ENCODE measurements at regions not wholly inside any gene's neighbourhood (a gene's known extent, or its start where the extent isn't known, plus 50 kb on each side); places are given as distances from the start of the nearest gene placed in this dataset.

- Mint-ChIP-seq H3K27me3 (peaks cover 0 to 6% of the 10 kb centered on the region in 2 donors), H3K4me1 (peaks cover 13 to 17% (median 16%) of the 10 kb centered on the region in 3 donors), H3K27ac (no peak overlapping the region), H3K36me3 (no peaks in the 10 kb centered on the region), H3K4me3 (peak overlapping the region in 1 of 3 donors; percentile 11), H3K9me3 (peaks cover 0 to 4% (median 0%) of the 10 kb centered on the region in 3 donors)
- no peak for ATAC-seq (replicated peaks in 1 of 4)
- no peak overlapping the region for H3K4me3 ChIP-seq (ENCODE audit: control insufficient read depth in 1 of 2, extremely low read depth in 1 of 2, low read length in 1 of 2)
- ChIA-PET POLR2A (no interaction called here), CTCF (no interaction called here)
- H3K36me3 ChIP-seq (ENCODE audit: control insufficient read depth in 2 of 2, extremely low read depth in 1 of 2, insufficient read depth in 1 of 2, low read length in 1 of 2), result no peaks in the 10 kb centered on the region
- DNase-seq, result no peak
- 27% methylated on average over 2 of the region's 4 CpGs for WGBS (ENCODE audit: insufficient coverage)
- no peak overlapping the region for H3K27ac ChIP-seq (ENCODE audit: low read length)
- H3K4me1 ChIP-seq (ENCODE audit: control insufficient read depth in 1 of 2, extremely low read depth in 1 of 2, insufficient read depth in 2 of 2, low read length in 2 of 2), result peaks cover 0 to 2% of the 10 kb centered on the region in 2 experiments
- H3K9me3 ChIP-seq, result no peaks in the 10 kb centered on the region
- H3K27me3 ChIP-seq (replicated peaks in 1 of 2; ENCODE audit: control insufficient read depth in 2 of 2, extremely low read depth in 1 of 2, insufficient read depth in 2 of 2, low read length in 1 of 2), result peaks cover 0 to 3% of the 10 kb centered on the region in 2 experiments
Measured at GRCh38 chr18:78407466-78407844, 572.2 kb upstream of the SALL3 start.

- WGBS (ENCODE audit: insufficient coverage), result 83% methylated on average over 17 of the region's 17 CpGs
- no peaks in the 10 kb centered on the region for H3K36me3 Mint-ChIP-seq
- POLR2A ChIA-PET, result no interaction called here
- Histone ChIP-seq H3K27ac (ENCODE audit: low read length) (no peak overlapping the region), H3K4me3 (ENCODE audit: control insufficient read depth in 1 of 2, extremely low read depth in 1 of 2, low read length in 1 of 2) (no peak overlapping the region), H3K36me3 (ENCODE audit: control insufficient read depth in 2 of 2, extremely low read depth in 1 of 2, insufficient read depth in 1 of 2, low read length in 1 of 2) (no peaks in the 10 kb centered on the region), H3K4me1 (ENCODE audit: control insufficient read depth in 1 of 2, extremely low read depth in 1 of 2, insufficient read depth in 2 of 2, low read length in 2 of 2) (peaks cover 0 to 2% of the 10 kb centered on the region in 2 experiments), H3K27me3 (replicated peaks in 1 of 2; ENCODE audit: control insufficient read depth in 2 of 2, extremely low read depth in 1 of 2, insufficient read depth in 2 of 2, low read length in 1 of 2) (peaks cover 0 to 1% of the 10 kb centered on the region in 2 experiments), H3K9me3 (no peaks in the 10 kb centered on the region)
- no peak overlapping the region for H3K4me3 Mint-ChIP-seq
- peaks cover 0 to 6% of the 10 kb centered on the region in 2 donors for H3K27me3 Mint-ChIP-seq
- CTCF ChIA-PET, result no interaction called here
- peaks cover 13 to 17% (median 16%) of the 10 kb centered on the region in 3 donors for H3K4me1 Mint-ChIP-seq
- ATAC-seq (replicated peaks in 1 of 4) (no peak), DNase-seq (no peak)
- H3K27ac Mint-ChIP-seq, result no peak overlapping the region
- no peaks in the 10 kb centered on the region for H3K9me3 Mint-ChIP-seq
Measured at GRCh38 chr18:78408623-78409022, 571.0 kb upstream of the SALL3 start.

GRCh38 chr18:78410094-78410786, 569.4 kb upstream of the SALL3 start:
- H3K27ac ChIP-seq (ENCODE audit: low read length), result no peak overlapping the region
- H3K4me1 ChIP-seq (ENCODE audit: control insufficient read depth in 1 of 2, extremely low read depth in 1 of 2, insufficient read depth in 2 of 2, low read length in 2 of 2), result peaks cover 0 to 2% of the 10 kb centered on the region in 2 experiments
- WGBS (ENCODE audit: insufficient coverage), result 91% methylated on average over 11 of the region's 13 CpGs
- ATAC-seq (replicated peaks in 1 of 4) (no peak), DNase-seq (no peak)
- Mint-ChIP-seq H3K9me3 (no peaks in the 10 kb centered on the region), H3K36me3 (no peaks in the 10 kb centered on the region), H3K27ac (no peak overlapping the region), H3K4me3 (no peak overlapping the region), H3K27me3 (peaks cover 0 to 1% of the 10 kb centered on the region in 2 donors), H3K4me1 (peaks cover 13 to 17% (median 16%) of the 10 kb centered on the region in 3 donors)
- no peaks in the 10 kb centered on the region for H3K36me3 ChIP-seq (ENCODE audit: control insufficient read depth in 2 of 2, extremely low read depth in 1 of 2, insufficient read depth in 1 of 2, low read length in 1 of 2)
- ChIA-PET POLR2A (no interaction called here), CTCF (no interaction called here)
- H3K4me3 ChIP-seq (ENCODE audit: control insufficient read depth in 1 of 2, extremely low read depth in 1 of 2, low read length in 1 of 2), result no peak overlapping the region
- peaks cover 0 to 8% of the 10 kb centered on the region in 2 experiments for H3K27me3 ChIP-seq (replicated peaks in 1 of 2; ENCODE audit: control insufficient read depth in 2 of 2, extremely low read depth in 1 of 2, insufficient read depth in 2 of 2, low read length in 1 of 2)
- no peaks in the 10 kb centered on the region for H3K9me3 ChIP-seq

GRCh38 chr18:78411539-78411938, 568.1 kb upstream of the SALL3 start:
- ATAC-seq (replicated peaks in 1 of 4) (no peak), DNase-seq (no peak)
- Histone ChIP-seq H3K27ac (ENCODE audit: low read length) (no peak overlapping the region), H3K9me3 (no peaks in the 10 kb centered on the region), H3K36me3 (ENCODE audit: control insufficient read depth in 2 of 2, extremely low read depth in 1 of 2, insufficient read depth in 1 of 2, low read length in 1 of 2) (no peaks in the 10 kb centered on the region), H3K4me3 (ENCODE audit: control insufficient read depth in 1 of 2, extremely low read depth in 1 of 2, low read length in 1 of 2) (no peak overlapping the region), H3K27me3 (replicated peaks in 1 of 2; ENCODE audit: control insufficient read depth in 2 of 2, extremely low read depth in 1 of 2, insufficient read depth in 2 of 2, low read length in 1 of 2) (peaks cover 0 to 8% of the 10 kb centered on the region in 2 experiments), H3K4me1 (ENCODE audit: control insufficient read depth in 1 of 2, extremely low read depth in 1 of 2, insufficient read depth in 2 of 2, low read length in 2 of 2) (peaks cover 0 to 2% of the 10 kb centered on the region in 2 experiments)
- H3K4me1 Mint-ChIP-seq, result peaks cover 13 to 16% (median 15%) of the 10 kb centered on the region in 3 donors
- ChIA-PET POLR2A (no interaction called here), CTCF (no interaction called here)
- H3K9me3 Mint-ChIP-seq, result no peaks in the 10 kb centered on the region
- WGBS (ENCODE audit: insufficient coverage), result 93% methylated on average over 4 of the region's 6 CpGs
- H3K27ac Mint-ChIP-seq, result no peak overlapping the region
- no peaks in the 10 kb centered on the region for H3K36me3 Mint-ChIP-seq
- peaks cover 0 to 3% of the 10 kb centered on the region in 2 donors for H3K27me3 Mint-ChIP-seq
- no peak overlapping the region for H3K4me3 Mint-ChIP-seq

DNA sequence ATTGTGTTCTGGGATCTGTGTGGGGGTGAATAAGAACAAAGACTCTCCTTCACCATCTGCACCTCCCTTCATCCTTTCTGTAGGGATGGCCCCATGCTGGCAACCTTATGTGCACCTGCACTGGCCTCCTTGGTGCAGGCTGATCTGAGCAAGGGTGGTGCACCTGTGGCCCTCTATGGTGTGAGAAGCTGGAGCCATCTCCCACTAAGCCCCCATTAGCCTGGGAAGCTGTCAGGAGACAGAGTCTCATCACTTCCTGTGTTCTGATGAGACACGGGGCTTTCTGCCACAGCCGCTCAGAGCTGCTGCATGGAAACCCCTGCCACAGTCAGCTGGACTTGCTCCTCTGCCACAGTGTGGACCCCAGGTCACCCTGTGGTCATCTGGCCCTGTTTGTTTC, 565.3 kb upstream of the SALL3 start:
- POLR2A ChIA-PET, result no interaction called here
- Histone ChIP-seq H3K27me3 (replicated peaks in 1 of 2; ENCODE audit: control insufficient read depth in 2 of 2, extremely low read depth in 1 of 2, insufficient read depth in 2 of 2, low read length in 1 of 2) (peaks cover 0 to 8% of the 10 kb centered on the region in 2 experiments), H3K4me1 (ENCODE audit: control insufficient read depth in 1 of 2, extremely low read depth in 1 of 2, insufficient read depth in 2 of 2, low read length in 2 of 2) (no peaks in the 10 kb centered on the region), H3K36me3 (ENCODE audit: control insufficient read depth in 2 of 2, extremely low read depth in 1 of 2, insufficient read depth in 1 of 2, low read length in 1 of 2) (no peaks in the 10 kb centered on the region), H3K4me3 (ENCODE audit: control insufficient read depth in 1 of 2, extremely low read depth in 1 of 2, low read length in 1 of 2) (no peak overlapping the region), H3K27ac (ENCODE audit: low read length) (no peak overlapping the region), H3K9me3 (no peaks in the 10 kb centered on the region)
- ATAC-seq (replicated peaks in 1 of 4) (no peak), DNase-seq (no peak)
- CTCF ChIA-PET, result no interaction called here
- WGBS (ENCODE audit: insufficient coverage), result 71% methylated on average over 2 of the region's 2 CpGs
- no peak overlapping the region for H3K27ac Mint-ChIP-seq
- H3K36me3 Mint-ChIP-seq, result no peaks in the 10 kb centered on the region
- peaks cover 0 to 3% of the 10 kb centered on the region in 2 donors for H3K27me3 Mint-ChIP-seq
- H3K4me3 Mint-ChIP-seq, result no peak overlapping the region
- H3K4me1 Mint-ChIP-seq, result no peaks in the 10 kb centered on the region
- no peaks in the 10 kb centered on the region for H3K9me3 Mint-ChIP-seq

DNA sequence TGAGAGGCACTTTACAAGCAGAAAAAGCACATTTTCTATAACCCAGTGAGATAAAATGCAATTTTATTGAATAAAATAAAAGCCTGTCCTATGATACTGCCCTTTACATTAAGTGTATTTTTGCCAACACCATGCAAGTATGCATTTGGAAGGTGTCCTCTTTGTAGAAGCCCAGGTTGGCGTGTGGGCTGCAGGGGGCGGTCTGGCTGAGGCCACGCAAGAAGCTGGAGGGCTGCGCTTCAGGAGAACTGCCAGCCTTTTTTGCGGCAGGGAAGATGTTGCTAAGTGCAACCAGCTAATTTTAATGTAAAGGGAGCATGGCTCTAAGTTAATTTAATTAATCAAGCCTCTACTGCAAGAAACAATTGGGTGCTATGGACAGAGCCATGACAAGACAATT, 562.8 kb upstream of the SALL3 start:
- ATAC-seq (replicated peaks in 1 of 4) (no peak), DNase-seq (no peak)
- Histone ChIP-seq H3K27me3 (replicated peaks in 1 of 2; ENCODE audit: control insufficient read depth in 2 of 2, extremely low read depth in 1 of 2, insufficient read depth in 2 of 2, low read length in 1 of 2) (peaks cover 0 to 8% of the 10 kb centered on the region in 2 experiments), H3K27ac (ENCODE audit: low read length) (no peak overlapping the region), H3K36me3 (ENCODE audit: control insufficient read depth in 2 of 2, extremely low read depth in 1 of 2, insufficient read depth in 1 of 2, low read length in 1 of 2) (no peaks in the 10 kb centered on the region), H3K4me1 (ENCODE audit: control insufficient read depth in 1 of 2, extremely low read depth in 1 of 2, insufficient read depth in 2 of 2, low read length in 2 of 2) (no peaks in the 10 kb centered on the region), H3K4me3 (ENCODE audit: control insufficient read depth in 1 of 2, extremely low read depth in 1 of 2, low read length in 1 of 2) (no peak overlapping the region), H3K9me3 (no peaks in the 10 kb centered on the region)
- H3K4me1 Mint-ChIP-seq, result no peaks in the 10 kb centered on the region
- POLR2A ChIA-PET, result no interaction called here
- H3K27me3 Mint-ChIP-seq, result peaks cover 0 to 3% of the 10 kb centered on the region in 2 donors
- no peak overlapping the region for H3K27ac Mint-ChIP-seq
- H3K9me3 Mint-ChIP-seq, result no peaks in the 10 kb centered on the region
- H3K36me3 Mint-ChIP-seq, result no peaks in the 10 kb centered on the region
- CTCF ChIA-PET, result no interaction called here
- H3K4me3 Mint-ChIP-seq, result no peak overlapping the region
- WGBS (ENCODE audit: insufficient coverage), result 94% methylated on average over 4 of the region's 5 CpGs
